ENCODE measurements at regions not wholly inside any gene's neighbourhood (a gene's known extent, or its start where the extent isn't known, plus 50 kb on each side); places are given as distances from the start of the nearest gene placed in this dataset.

DNA sequence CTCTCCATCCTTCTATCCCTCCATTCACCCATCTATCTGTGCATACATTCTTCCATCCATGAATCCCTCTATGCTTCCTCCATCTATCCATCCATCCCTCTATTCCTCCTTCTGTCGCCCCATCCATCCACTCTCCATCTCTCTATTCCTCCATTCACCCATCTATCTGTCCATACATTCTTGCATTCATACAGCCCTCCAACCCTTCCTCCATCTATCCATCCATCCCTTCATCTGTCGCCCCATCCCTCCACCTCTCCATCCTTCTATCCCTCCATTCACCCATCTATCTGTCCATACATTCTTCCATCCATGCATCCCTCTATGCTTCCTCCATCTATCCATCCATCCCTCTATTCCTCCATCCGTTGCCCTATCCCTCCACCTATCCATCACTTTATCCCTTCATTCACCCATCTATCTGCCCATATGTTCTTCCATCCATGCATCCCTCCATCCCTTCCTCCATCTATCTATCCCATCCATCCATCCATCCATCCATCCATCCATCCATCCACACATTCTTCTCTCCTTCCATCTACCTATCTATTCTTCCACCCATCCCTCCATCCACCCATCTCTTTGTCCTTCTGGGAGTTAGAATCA lies 272.5 kb upstream of the TNRC6C start:
- FAIRE-seq, result no peak
- no peaks in the 10 kb centered on the region for H3K4me1 ChIP-seq (replicated peaks in 1 of 2; ENCODE audit: control insufficient read depth in 2 of 2, insufficient read depth in 2 of 2, low read length in 2 of 2)
- in situ Hi-C loops (cut with MboI) (no loop called here), intact Hi-C loops (cut with micrococcal nuclease) (no loop called here)
- no TSS peak for BruUV-seq (replicated peaks)
- ChIA-PET POLR2A (interaction anchor here (0.5 kb wide), 1 partner anchor 318 kb away, joined by 3 read pairs; no protein-coding TSS in a partner anchor), CTCF (ENCODE audit: low intra/inter-chr PET ratio) (no interaction called here)
- peaks cover 14 to 48% of the 10 kb centered on the region in 2 experiments for H3K27me3 ChIP-seq (ENCODE audit: control insufficient read depth in 2 of 2, insufficient read depth in 2 of 2, low read length in 2 of 2)
- TF ChIP-seq, protein P1, sequence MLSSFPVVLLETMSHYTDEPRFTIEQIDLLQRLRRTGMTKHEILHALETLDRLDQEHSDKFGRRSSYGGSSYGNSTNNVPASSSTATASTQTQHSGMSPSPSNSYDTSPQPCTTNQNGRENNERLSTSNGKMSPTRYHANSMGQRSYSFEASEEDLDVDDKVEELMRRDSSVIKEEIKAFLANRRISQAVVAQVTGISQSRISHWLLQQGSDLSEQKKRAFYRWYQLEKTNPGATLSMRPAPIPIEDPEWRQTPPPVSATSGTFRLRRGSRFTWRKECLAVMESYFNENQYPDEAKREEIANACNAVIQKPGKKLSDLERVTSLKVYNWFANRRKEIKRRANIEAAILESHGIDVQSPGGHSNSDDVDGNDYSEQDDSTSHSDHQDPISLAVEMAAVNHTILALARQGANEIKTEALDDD (IDR thresholded peaks at IDR 0.05), result no peak
- TF ChIP-seq U2AF1 (optimal IDR thresholded peaks at IDR 0.05; ENCODE audit: low read depth, low read length) (no peak), RBM34 (IDR thresholded peaks at IDR 0.05; ENCODE audit: borderline replicate concordance, insufficient read depth, low read length) (no peak), HLTF (IDR thresholded peaks at IDR 0.05) (no peak), CTCF (IDR thresholded peaks at IDR 0.05 in 2 of 3, conservative IDR thresholded peaks at IDR 0.05 in 1 of 3; ENCODE audit: insufficient read depth in 2 of 3, low read depth in 1 of 3, low read length in 3 of 3) (no peak), RBFOX2 (IDR thresholded peaks at IDR 0.05; ENCODE audit: low read depth, low read length) (no peak), HIVEP1 (CRISPR knock-in tag; IDR thresholded peaks at IDR 0.05) (no peak), ZNF551 (CRISPR knock-in tag; IDR thresholded peaks at IDR 0.05) (no peak), ARHGAP35 (IDR thresholded peaks at IDR 0.05; ENCODE audit: partially characterized antibody) (no peak), ZNF778 (CRISPR knock-in tag; IDR thresholded peaks at IDR 0.05) (no peak), TSC22D4 (tag; IDR thresholded peaks at IDR 0.05) (no peak), COPS2 (conservative IDR thresholded peaks at IDR 0.05) (no peak), ZNF212 (CRISPR knock-in tag; IDR thresholded peaks at IDR 0.05) (no peak), ARID3B (CRISPR knock-in tag; IDR thresholded peaks at IDR 0.05; ENCODE audit: borderline replicate concordance) (no peak)
- WGBS (ENCODE audit: insufficient coverage, low coverage, missing lambda C conversion rate), result 0% methylated on average over 3 of the region's 3 CpGs
- H3K4me2 ChIP-seq (ENCODE audit: insufficient read depth, low read length), result no peak overlapping the region
- H3K79me2 ChIP-seq (ENCODE audit: control insufficient read depth, insufficient read depth, low read length), result no peaks in the 10 kb centered on the region
- H3K9me3 ChIP-seq (replicated peaks; ENCODE audit: control insufficient read depth, insufficient read depth, low read depth, low read length), result no peaks in the 10 kb centered on the region
- no peaks in the 10 kb centered on the region for H3K9me1 ChIP-seq (ENCODE audit: control insufficient read depth, insufficient read depth, low read length)
- no peak for DNase-seq (ENCODE audit: extremely low read depth in 1 of 4, low spot score in 3 of 4)
- no peaks in the 10 kb centered on the region for H3K36me3 ChIP-seq (ENCODE audit: control insufficient read depth, insufficient read depth, low read length)
- H4K20me1 ChIP-seq (replicated peaks; ENCODE audit: control insufficient read depth, insufficient read depth, low read length), result no peaks in the 10 kb centered on the region
- no peak for ATAC-seq
- no peak overlapping the region for H2AFZ ChIP-seq (ENCODE audit: low read depth, low read length)
- H3K9ac ChIP-seq (ENCODE audit: insufficient read depth in 1 of 2, low read depth in 2 of 2, low read length in 2 of 2), result no peak overlapping the region
- H3K27ac ChIP-seq (ENCODE audit: extremely low read depth, low read depth, low read length), result no peak overlapping the region
- H3K4me3 ChIP-seq, result no peak overlapping the region
